PFSK-1 (cell line): ENCODE measurements at regions not wholly inside any gene's neighbourhood (a gene's known extent, or its start where the extent isn't known, plus 50 kb on each side); places are given as distances from the start of the nearest gene placed in this dataset.

Source experiments
- FOXP2 ChIP-seq: optimal IDR thresholded peaks from 2 replicates; pipeline ENCODE3; 2011; ENCODE audit warnings: borderline replicate concordance, control low read depth, inconsistent platforms; ENCODE audit not compliant: insufficient read depth; ENCODE audit errors: extremely low read length, extremely low read depth
- POLR2AphosphoS5 ChIP-seq: IDR thresholded peaks from 2 replicates; pipeline ENCODE4 v1.6.1; 2012; ENCODE audit warnings: low read depth, mild to moderate bottlenecking, control low read depth, low read length, moderate library complexity
- REST ChIP-seq, 2 experiments: IDR thresholded peaks; 2 replicates each; pipeline versions ENCODE4 v1.6.1 to v1.8.0; 2011 to 2012; ENCODE audit warnings: low read depth in 2 of 2, low read length in 2 of 2, control low read depth in 1 of 2, inconsistent platforms in 1 of 2, mild to moderate bottlenecking in 1 of 2, moderate library complexity in 1 of 2; ENCODE audit not compliant: insufficient read depth in 1 of 2
- SIN3A ChIP-seq: IDR thresholded peaks from 2 replicates; pipeline ENCODE4 v1.6.1; 2012; ENCODE audit warnings: mild to moderate bottlenecking, low read length, moderate library complexity, borderline replicate concordance; ENCODE audit not compliant: insufficient read depth
- TAF1 ChIP-seq: IDR thresholded peaks from 2 replicates; pipeline ENCODE4 v1.6.1; 2012; ENCODE audit warnings: low read length, control low read depth, borderline replicate concordance; ENCODE audit not compliant: insufficient read depth

DNA sequence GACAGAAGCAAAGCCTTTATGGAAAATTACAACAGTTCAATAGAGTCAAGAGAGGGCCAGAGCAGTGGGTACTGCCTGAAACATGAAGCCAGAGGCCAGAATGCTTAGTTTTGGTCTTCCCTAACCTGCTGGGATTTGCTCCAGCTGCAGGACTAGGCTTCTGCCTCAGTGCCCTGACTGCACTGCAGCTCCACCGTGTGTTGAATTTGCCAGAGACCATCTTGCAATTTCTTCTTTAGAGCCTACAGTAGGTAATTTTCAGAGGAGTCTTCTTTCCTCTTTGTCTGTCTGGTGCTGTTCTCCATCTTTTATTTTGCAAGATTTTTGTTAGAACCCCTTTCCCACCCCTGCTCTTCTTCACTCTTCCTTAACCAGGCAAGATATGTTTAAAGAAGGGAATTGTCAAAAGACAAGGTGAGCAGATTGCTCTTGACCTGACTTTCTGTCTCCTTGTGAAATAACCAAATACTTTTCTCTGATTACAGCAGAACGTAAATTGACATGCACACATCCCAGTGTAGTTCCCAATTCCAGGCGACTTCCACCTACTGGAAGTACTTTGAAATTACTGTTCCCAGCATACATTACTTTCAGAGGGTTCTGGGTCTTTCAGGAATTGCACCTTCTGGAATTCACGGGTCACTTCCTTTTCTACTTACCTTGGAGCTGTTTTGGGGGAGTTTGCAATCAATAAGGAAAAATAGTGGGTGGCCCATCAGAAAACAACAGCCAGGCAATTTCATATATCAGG is 161.2 kb downstream of the MINAR1 start:
- no peak for TF ChIP-seq REST (IDR thresholded peaks at IDR 0.05; ENCODE audit: insufficient read depth in 1 of 2, low read depth in 2 of 2, low read length in 2 of 2)

- TF ChIP-seq TAF1: no peak
- no peak for TF ChIP-seq POLR2AphosphoS5
- no peak for TF ChIP-seq SIN3A
- TF ChIP-seq REST (IDR thresholded peaks at IDR 0.05; ENCODE audit: insufficient read depth in 1 of 2, low read depth in 2 of 2, low read length in 2 of 2): no peak
- no peak for TF ChIP-seq FOXP2
Observed at GRCh38 chr15:79595306-79595705, 163.2 kb downstream of the MINAR1 start.

DNA sequence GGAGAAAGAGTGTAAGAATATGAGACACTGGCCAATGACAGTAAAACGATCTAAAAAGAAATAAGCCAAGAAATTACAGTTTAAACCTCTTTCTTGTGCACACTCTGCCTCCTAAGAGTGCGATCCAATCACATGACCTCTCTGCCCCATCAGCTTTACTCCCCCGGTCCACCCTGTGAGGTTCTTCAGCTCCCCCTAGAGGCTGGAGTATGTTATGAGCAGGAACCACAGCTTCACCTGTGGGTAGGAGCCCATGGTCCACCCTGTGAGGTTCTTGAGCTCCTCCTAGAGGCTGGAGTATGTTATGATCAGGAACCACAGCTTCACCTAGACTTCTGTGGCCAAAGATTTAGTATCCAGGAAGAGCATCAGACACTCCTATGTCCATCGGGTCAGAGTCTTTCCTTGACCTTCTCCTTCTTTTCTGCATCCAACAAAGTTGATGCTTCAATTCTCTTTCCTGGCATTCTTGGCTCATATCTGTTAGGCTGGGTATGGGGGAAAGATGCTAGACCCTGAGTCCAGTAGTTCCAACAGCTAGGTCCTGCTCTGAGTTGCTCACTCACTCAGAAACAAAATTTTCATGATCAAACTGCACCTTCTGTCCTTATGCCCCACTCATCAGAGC is 164.0 kb downstream of the MINAR1 start:
- no peak for TF ChIP-seq TAF1
- TF ChIP-seq SIN3A: no peak
- no peak for TF ChIP-seq REST (IDR thresholded peaks at IDR 0.05; ENCODE audit: insufficient read depth in 1 of 2, low read depth in 2 of 2, low read length in 2 of 2)
- no peak for TF ChIP-seq FOXP2
- no peak for TF ChIP-seq POLR2AphosphoS5

- no peak for TF ChIP-seq FOXP2
- no peak for TF ChIP-seq REST (IDR thresholded peaks at IDR 0.05; ENCODE audit: insufficient read depth in 1 of 2, low read depth in 2 of 2, low read length in 2 of 2)
- no peak for TF ChIP-seq POLR2AphosphoS5
- TF ChIP-seq SIN3A: no peak
- no peak for TF ChIP-seq TAF1
Observed at GRCh38 chr15:79598639-79599038, 166.5 kb downstream of the MINAR1 start.
